HG02970 (cell line): ENCODE measurements at regions not wholly inside any gene's neighbourhood (a gene's known extent, or its start where the extent isn't known, plus 50 kb on each side); places are given as distances from the start of the nearest gene placed in this dataset.

ENCODE experiments used
- ATAC-seq: cut with Tn5 transposase; IDR thresholded peaks from one replicate; pipeline ENCODE4 v1.9.1; 2021; ENCODE audit warnings: mild to moderate bottlenecking, moderate library complexity, moderate number of reproducible peaks; ENCODE audit not compliant: unreplicated experiment, low FRiP score

GRCh38 chr9:26426551-26427131, 466.0 kb downstream of the CAAP1 start:
- no peak for ATAC-seq

- no peak for ATAC-seq
These were observed 474.1 kb downstream of the CAAP1 start for GRCh38 chr9:26418480-26418879.

GRCh38 chr9:26415528-26415927, 477.1 kb downstream of the CAAP1 start:
- ATAC-seq: no peak

- ATAC-seq: no peak
These were observed 479.0 kb downstream of the CAAP1 start for GRCh38 chr9:26413611-26414010.

GRCh38 chr9:26412446-26412845, 480.2 kb downstream of the CAAP1 start:
- no peak for ATAC-seq

GRCh38 chr9:26406676-26407075, 485.9 kb downstream of the CAAP1 start:
- ATAC-seq: no peak

GRCh38 chr9:26399556-26399955, 493.0 kb downstream of the CAAP1 start:
- ATAC-seq: no peak

GRCh38 chr9:26394025-26394424, 498.6 kb downstream of the CAAP1 start:
- ATAC-seq: no peak

- no peak for ATAC-seq
These were observed 500.0 kb downstream of the CAAP1 start for GRCh38 chr9:26392639-26393038.

- ATAC-seq: no peak
These were observed 501.6 kb downstream of the CAAP1 start for GRCh38 chr9:26391036-26391435.

GRCh38 chr9:26375448-26375847, 517.2 kb downstream of the CAAP1 start:
- no peak for ATAC-seq

- ATAC-seq: no peak
These were observed 519.0 kb downstream of the CAAP1 start for GRCh38 chr9:26373616-26374015.

GRCh38 chr9:26371236-26371635, 521.4 kb downstream of the CAAP1 start:
- no peak for ATAC-seq

GRCh38 chr9:26369093-26369492, 523.5 kb downstream of the CAAP1 start:
- ATAC-seq: no peak

- ATAC-seq: no peak
These were observed 524.4 kb downstream of the CAAP1 start for GRCh38 chr9:26368241-26368640.

GRCh38 chr9:26361010-26361409, 531.6 kb downstream of the CAAP1 start:
- no peak for ATAC-seq

- ATAC-seq: no peak
These were observed 533.8 kb downstream of the CAAP1 start for GRCh38 chr9:26358836-26359235.

- ATAC-seq: no peak
These were observed 534.7 kb downstream of the CAAP1 start for GRCh38 chr9:26357803-26358344.

GRCh38 chr9:26356491-26356890, 536.1 kb downstream of the CAAP1 start:
- ATAC-seq: no peak

GRCh38 chr9:26346942-26347477, 545.6 kb downstream of the CAAP1 start:
- ATAC-seq: no peak

GRCh38 chr9:26341545-26341944, 551.1 kb downstream of the CAAP1 start:
- ATAC-seq: no peak

- ATAC-seq: no peak
These were observed 552.8 kb downstream of the CAAP1 start for GRCh38 chr9:26339796-26340195.
